Breast epithelium (tissue), 4 donors: ENCODE measurements at regions not wholly inside any gene's neighbourhood (a gene's known extent, or its start where the extent isn't known, plus 50 kb on each side); places are given as distances from the start of the nearest gene placed in this dataset.

Experiments
- DNase-seq, 2 donors: peaks; one replicate each; pipeline ENCODE4 v3.0.0-alpha.2; 2019; ENCODE audit warnings: low spot score in 2 of 2
- H3K27ac ChIP-seq, 2 donors: fragments of 200-600 bp; sonication (generic) in 1 of 2; one replicate each; pipeline ENCODE4 v1.5.1; 2016 to 2019; ENCODE audit warnings: mild to moderate bottlenecking in 1 of 2
- H3K27me3 ChIP-seq, 2 donors: fragments of 200-600 bp; sonication (generic) in 1 of 2; one replicate each; pipeline versions ENCODE4 v1.5.1 to v1.6.0; 2017 to 2019; ENCODE audit warnings: control low read depth in 1 of 2, mild to moderate bottlenecking in 1 of 2
- H3K36me3 ChIP-seq: fragments of 200-600 bp; one replicate; pipeline ENCODE4 v1.5.1; 2019
- H3K4me1 ChIP-seq, 2 donors: fragments of 200-600 bp; sonication (generic); one replicate each; pipeline ENCODE4 v1.5.1; 2016 to 2019; ENCODE audit warnings: control low read depth in 1 of 2
- H3K4me3 ChIP-seq, 3 donors: fragments of 200-600 bp; sonication (generic); 1 replicate in 2 of 3; 2 replicates in 1 of 3; pipeline ENCODE4 v1.5.1; 2016 to 2019; ENCODE audit warnings: mild to moderate bottlenecking in 3 of 3, moderate library complexity in 2 of 3
- H3K9me3 ChIP-seq, 2 donors: fragments of 200-600 bp; sonication (generic) in 1 of 2; one replicate each; pipeline ENCODE4 v1.5.1; 2016 to 2019; ENCODE audit warnings: control low read depth in 1 of 2
- POLR2A ChIP-seq: fragments of 450-650 bp; IDR thresholded peaks from one replicate; pipeline ENCODE4 v1.6.1; 2016; ENCODE audit warnings: antibody characterized with exemption, mild to moderate bottlenecking, moderate library complexity
- POLR2AphosphoS5 ChIP-seq, 3 donors: sonication (generic); formaldehyde crosslinking; IDR thresholded peaks; one replicate each; pipeline ENCODE4 v1.6.1; 2017; ENCODE audit warnings: antibody characterized with exemption in 3 of 3
- intact Hi-C: fragments of 100-400 bp; cut with DNase I; formaldehyde crosslinking; loops from one replicate; pipeline ENCODE4 v1.15.1; 2023; ENCODE audit warnings: low total_unique reads
- TF ChIP-seq, protein P1 (sequence below), 3 donors: fragments of 450-650 bp; IDR thresholded peaks; one replicate each; pipeline ENCODE4 v1.5.1; 2016 to 2017; ENCODE audit warnings: antibody characterized with exemption in 3 of 3, mild to moderate bottlenecking in 3 of 3, moderate library complexity in 3 of 3

DNA sequence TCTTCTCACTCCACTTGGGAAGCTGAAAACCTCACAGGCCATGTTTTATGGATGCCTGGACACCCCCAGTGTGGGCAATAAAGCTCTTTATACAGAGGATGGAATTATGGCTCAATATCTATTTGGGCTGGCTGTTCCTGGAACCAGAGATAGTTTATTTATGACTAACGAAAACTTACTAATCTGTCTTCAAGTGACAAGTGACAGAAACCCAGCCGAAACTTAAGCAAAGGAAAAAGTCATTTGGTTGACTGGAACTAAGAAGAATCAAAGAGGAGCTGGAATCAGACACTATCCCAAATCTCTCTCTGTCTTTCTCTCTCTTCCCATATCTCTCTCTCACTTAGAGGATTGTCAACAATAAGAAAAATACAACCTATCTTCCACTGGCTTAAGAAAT lies 78.3 kb upstream of the CDK6 start:
- DNase-seq, result no peak
- Histone ChIP-seq H3K4me3 (no peak overlapping the region), H3K27me3 (no peaks in the 10 kb centered on the region), H3K9me3 (no peaks in the 10 kb centered on the region), H3K36me3 (no peaks in the 10 kb centered on the region), H3K27ac (no peak overlapping the region), H3K4me1 (no peaks in the 10 kb centered on the region)
- no peak for TF ChIP-seq POLR2A
- TF ChIP-seq POLR2AphosphoS5 (IDR thresholded peaks at IDR 0.05), result no peak
- TF ChIP-seq, protein P1, sequence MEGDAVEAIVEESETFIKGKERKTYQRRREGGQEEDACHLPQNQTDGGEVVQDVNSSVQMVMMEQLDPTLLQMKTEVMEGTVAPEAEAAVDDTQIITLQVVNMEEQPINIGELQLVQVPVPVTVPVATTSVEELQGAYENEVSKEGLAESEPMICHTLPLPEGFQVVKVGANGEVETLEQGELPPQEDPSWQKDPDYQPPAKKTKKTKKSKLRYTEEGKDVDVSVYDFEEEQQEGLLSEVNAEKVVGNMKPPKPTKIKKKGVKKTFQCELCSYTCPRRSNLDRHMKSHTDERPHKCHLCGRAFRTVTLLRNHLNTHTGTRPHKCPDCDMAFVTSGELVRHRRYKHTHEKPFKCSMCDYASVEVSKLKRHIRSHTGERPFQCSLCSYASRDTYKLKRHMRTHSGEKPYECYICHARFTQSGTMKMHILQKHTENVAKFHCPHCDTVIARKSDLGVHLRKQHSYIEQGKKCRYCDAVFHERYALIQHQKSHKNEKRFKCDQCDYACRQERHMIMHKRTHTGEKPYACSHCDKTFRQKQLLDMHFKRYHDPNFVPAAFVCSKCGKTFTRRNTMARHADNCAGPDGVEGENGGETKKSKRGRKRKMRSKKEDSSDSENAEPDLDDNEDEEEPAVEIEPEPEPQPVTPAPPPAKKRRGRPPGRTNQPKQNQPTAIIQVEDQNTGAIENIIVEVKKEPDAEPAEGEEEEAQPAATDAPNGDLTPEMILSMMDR (IDR thresholded peaks at IDR 0.05), result no peak
- intact Hi-C loops, result no loop called here

DNA sequence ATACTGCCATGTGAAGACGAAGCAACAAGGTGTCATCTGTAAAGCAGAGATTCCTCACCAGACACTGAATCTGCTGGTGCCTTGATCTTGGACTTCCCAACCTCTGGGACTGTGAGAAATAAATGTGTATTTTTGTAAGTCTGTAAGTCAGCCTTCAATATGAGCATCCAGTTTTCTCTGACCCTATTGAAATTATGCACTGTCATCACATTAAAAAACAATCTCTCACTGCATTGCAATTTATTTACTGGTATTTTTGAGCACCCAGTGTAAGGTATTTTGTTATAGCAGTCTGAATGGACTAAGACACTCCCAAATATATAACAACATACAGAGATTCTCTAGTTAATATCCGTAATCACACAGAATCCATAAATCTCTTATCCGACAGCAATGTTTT lies 77.5 kb upstream of the CDK6 start:
- Histone ChIP-seq H3K27me3 (no peaks in the 10 kb centered on the region), H3K9me3 (no peaks in the 10 kb centered on the region), H3K4me3 (no peak overlapping the region), H3K36me3 (no peaks in the 10 kb centered on the region), H3K27ac (no peak overlapping the region), H3K4me1 (no peaks in the 10 kb centered on the region)
- intact Hi-C loops, result no loop called here
- DNase-seq, result no peak
- TF ChIP-seq POLR2A, result no peak
- TF ChIP-seq, protein P1 (IDR thresholded peaks at IDR 0.05), result no peak
- no peak for TF ChIP-seq POLR2AphosphoS5 (IDR thresholded peaks at IDR 0.05)

DNA sequence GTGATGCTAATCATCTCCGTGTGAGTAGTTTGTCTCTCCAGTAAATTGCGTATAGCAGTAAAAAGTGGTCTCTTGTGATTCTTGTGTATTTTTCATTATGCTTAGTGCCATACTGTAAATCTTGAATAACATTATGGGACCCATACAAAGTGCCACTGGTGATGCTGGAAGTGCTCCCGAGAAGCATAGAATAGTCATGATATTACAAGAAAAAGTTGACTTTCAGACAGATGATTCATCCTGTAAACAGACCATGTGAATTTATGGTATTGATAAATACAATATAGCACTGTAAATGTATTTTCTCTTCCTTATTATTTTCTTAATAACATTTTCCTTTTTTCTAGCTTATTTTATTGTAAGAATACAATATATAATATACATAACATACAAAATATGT lies 74.6 kb upstream of the CDK6 start:
- intact Hi-C loops, result no loop called here
- no peaks in the 10 kb centered on the region for H3K36me3 ChIP-seq
- no peak overlapping the region for H3K4me3 ChIP-seq
- H3K4me1 ChIP-seq, result no peaks in the 10 kb centered on the region
- TF ChIP-seq POLR2AphosphoS5 (IDR thresholded peaks at IDR 0.05), result no peak
- TF ChIP-seq, protein P1 (IDR thresholded peaks at IDR 0.05), result no peak
- no peak for TF ChIP-seq POLR2A
- H3K9me3 ChIP-seq, result no peaks in the 10 kb centered on the region
- no peaks in the 10 kb centered on the region for H3K27me3 ChIP-seq
- no peak for DNase-seq
- H3K27ac ChIP-seq, result no peak overlapping the region

DNA sequence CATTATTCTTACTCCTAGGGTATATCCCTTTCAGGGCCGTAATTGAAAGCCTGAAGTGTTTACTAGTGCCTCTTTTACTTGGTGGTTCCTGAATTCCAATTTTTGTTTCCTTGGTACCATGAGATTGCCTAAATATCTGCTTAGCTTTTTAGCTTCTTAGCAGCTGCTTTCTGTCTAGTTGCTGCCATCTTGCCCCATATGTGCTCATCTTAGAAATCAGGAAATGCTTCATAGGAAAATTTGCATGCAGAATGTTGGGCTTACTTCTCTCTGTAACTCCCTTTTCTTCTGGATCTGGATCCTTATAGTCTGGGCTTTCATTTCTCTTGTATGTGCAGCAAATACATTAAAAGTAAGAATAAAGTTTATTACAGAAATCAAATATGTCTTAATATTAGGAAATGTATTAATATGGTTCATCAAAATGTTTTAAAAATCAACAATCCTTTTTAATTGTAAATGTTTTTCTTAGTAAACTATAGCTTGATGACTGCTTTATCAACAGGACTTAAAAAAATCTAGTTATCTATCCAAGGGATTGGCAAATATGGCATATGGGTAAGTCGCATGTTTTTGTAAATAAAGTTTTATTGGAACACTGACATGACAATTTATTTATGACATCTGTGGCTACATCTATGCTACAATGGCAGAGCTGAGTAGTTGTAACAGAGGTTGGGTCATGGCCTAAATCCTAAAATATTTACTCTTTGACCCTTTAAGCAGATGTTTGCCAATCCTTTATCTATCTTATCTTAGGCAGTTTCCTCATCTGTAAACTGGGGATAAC lies 73.5 kb upstream of the CDK6 start:
- Histone ChIP-seq H3K9me3 (no peaks in the 10 kb centered on the region), H3K4me1 (no peaks in the 10 kb centered on the region), H3K27me3 (no peaks in the 10 kb centered on the region), H3K4me3 (no peak overlapping the region), H3K36me3 (no peaks in the 10 kb centered on the region), H3K27ac (no peak overlapping the region)
- no peak for TF ChIP-seq POLR2AphosphoS5 (IDR thresholded peaks at IDR 0.05)
- TF ChIP-seq, protein P1 (IDR thresholded peaks at IDR 0.05), result no peak
- TF ChIP-seq POLR2A, result no peak
- intact Hi-C loops, result no loop called here
- no peak for DNase-seq

DNA sequence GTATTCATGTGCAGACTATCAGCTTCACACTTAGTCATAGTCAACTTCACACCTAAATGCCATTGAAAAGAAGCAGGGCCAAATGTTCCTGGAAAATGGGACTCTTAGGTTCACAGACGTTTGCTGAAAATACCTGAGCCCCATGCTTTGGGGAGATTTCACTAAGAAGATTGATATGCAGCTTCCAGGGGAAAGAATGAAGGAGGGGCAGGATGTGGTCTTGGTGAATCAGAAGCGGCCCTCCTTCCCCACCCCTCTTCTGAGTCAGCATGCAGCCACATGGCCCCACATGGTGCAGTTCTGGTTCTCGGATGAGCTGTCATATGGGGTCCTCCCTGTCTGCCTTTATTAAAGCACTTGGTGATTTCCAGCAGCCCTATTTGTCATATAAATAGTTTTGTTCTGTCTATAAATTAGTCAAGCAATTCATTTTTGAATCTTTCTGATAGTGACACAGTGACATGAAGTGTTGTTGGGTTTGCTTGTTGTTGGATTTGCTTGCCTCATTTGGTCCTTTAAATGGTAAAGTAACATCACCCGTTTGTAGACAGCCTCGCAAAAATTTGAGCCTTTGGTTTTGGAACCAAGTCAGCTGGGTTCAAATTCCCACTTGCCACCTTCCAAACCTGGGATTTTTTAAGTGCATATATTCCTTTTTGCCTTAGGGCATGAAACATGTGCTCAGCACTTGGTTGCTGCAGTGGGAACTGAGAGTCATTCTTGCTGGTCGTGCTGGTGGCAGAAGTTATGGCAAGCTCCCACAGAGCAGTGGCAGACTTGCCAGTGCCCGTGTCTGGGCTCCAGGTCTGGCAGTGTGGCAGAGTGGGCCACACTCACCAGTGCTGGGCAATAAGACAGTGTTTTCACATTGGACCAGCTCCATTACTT lies 68.1 kb upstream of the CDK6 start:
- Histone ChIP-seq H3K4me1 (no peaks in the 10 kb centered on the region), H3K9me3 (no peaks in the 10 kb centered on the region), H3K36me3 (no peaks in the 10 kb centered on the region), H3K4me3 (no peak overlapping the region), H3K27ac (no peak overlapping the region), H3K27me3 (no peaks in the 10 kb centered on the region)
- no peak for DNase-seq
- intact Hi-C loops, result no loop called here
- TF ChIP-seq POLR2AphosphoS5 (IDR thresholded peaks at IDR 0.05) (no peak), POLR2A (no peak)
- TF ChIP-seq, protein P1 (IDR thresholded peaks at IDR 0.05), result no peak
